Suprapubic skin (tissue), 4 donors: ENCODE measurements at regions not wholly inside any gene's neighbourhood (a gene's known extent, or its start where the extent isn't known, plus 50 kb on each side); places are given as distances from the start of the nearest gene placed in this dataset.

Source experiments
- DNase-seq, 2 donors: peaks; one replicate each; pipeline ENCODE4 v3.0.0-alpha.2; 2019; ENCODE audit warnings: low spot score in 2 of 2
- H3K27ac ChIP-seq: fragments of 200-600 bp; sonication (generic); one replicate; pipeline ENCODE4 v1.5.1; 2019
- H3K27me3 ChIP-seq: fragments of 200-600 bp; sonication (generic); one replicate; pipeline ENCODE4 v1.5.1; 2019
- H3K36me3 ChIP-seq: fragments of 200-600 bp; sonication (generic); one replicate; pipeline ENCODE4 v1.5.1; 2019
- H3K4me1 ChIP-seq: fragments of 200-600 bp; sonication (generic); one replicate; pipeline ENCODE4 v1.5.1; 2019
- H3K4me3 ChIP-seq: fragments of 200-600 bp; sonication (generic); one replicate; pipeline ENCODE4 v1.5.1; 2019; ENCODE audit warnings: mild to moderate bottlenecking
- H3K9me3 ChIP-seq: fragments of 200-600 bp; sonication (generic); one replicate; pipeline ENCODE4 v1.5.1; 2019
- EP300 ChIP-seq: sonication (generic); formaldehyde crosslinking; IDR thresholded peaks from one replicate; pipeline ENCODE4 v1.6.1; 2017; ENCODE audit warnings: antibody characterized with exemption
- POLR2A ChIP-seq, 2 donors: fragments of 450-650 bp; IDR thresholded peaks; one replicate each; pipeline ENCODE4 v1.6.1; 2017; ENCODE audit warnings: antibody characterized with exemption in 2 of 2, mild to moderate bottlenecking in 2 of 2, moderate library complexity in 2 of 2
- POLR2AphosphoS5 ChIP-seq, 3 donors: sonication (generic); formaldehyde crosslinking; IDR thresholded peaks; one replicate each; pipeline ENCODE4 v1.6.1; 2017; ENCODE audit warnings: antibody characterized with exemption in 3 of 3
- WGBS: methylation state at CpG from one replicate; pipeline ENCODE4 v1.1.5; 2018; 5-methylcytosine and 5-hydroxymethylcytosine counted together
- TF ChIP-seq, protein P1 (sequence below), 2 donors: fragments of 200-600 bp in 1 of 2; fragments of 450-650 bp in 1 of 2; sonication (generic) in 1 of 2; IDR thresholded peaks; one replicate each; pipeline ENCODE4 v1.5.1; 2016 to 2019; ENCODE audit warnings: antibody characterized with exemption in 2 of 2, mild to moderate bottlenecking in 1 of 2, moderate library complexity in 1 of 2

DNA sequence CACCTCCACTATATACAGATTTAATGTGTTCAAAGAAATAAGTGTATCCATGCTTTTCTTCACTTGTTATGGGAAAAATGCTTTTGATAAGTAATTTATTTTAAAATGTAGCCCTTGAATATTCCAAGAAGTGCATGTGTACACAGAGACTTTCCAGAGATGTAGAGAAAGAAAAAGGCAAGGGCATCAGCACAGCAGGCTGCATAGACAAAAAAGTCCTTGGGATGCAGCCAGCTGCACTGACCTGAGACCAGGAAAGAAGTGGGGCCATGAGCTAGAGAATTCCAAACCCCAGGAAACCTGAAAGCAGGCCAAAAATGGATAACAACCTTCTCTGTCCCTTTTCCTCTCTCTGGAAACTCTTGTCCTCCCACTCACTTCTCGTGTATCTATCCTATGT is 51.6 kb upstream of the PRDM8 start:
- TF ChIP-seq, protein P1, sequence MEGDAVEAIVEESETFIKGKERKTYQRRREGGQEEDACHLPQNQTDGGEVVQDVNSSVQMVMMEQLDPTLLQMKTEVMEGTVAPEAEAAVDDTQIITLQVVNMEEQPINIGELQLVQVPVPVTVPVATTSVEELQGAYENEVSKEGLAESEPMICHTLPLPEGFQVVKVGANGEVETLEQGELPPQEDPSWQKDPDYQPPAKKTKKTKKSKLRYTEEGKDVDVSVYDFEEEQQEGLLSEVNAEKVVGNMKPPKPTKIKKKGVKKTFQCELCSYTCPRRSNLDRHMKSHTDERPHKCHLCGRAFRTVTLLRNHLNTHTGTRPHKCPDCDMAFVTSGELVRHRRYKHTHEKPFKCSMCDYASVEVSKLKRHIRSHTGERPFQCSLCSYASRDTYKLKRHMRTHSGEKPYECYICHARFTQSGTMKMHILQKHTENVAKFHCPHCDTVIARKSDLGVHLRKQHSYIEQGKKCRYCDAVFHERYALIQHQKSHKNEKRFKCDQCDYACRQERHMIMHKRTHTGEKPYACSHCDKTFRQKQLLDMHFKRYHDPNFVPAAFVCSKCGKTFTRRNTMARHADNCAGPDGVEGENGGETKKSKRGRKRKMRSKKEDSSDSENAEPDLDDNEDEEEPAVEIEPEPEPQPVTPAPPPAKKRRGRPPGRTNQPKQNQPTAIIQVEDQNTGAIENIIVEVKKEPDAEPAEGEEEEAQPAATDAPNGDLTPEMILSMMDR (IDR thresholded peaks at IDR 0.05): no peak
- TF ChIP-seq POLR2AphosphoS5 (IDR thresholded peaks at IDR 0.05) (no peak), EP300 (no peak), POLR2A (IDR thresholded peaks at IDR 0.05) (no peak)
- Histone ChIP-seq H3K4me1 (no peaks in the 10 kb centered on the region), H3K9me3 (no peaks in the 10 kb centered on the region), H3K27ac (no peak overlapping the region), H3K4me3 (no peak overlapping the region), H3K36me3 (no peaks in the 10 kb centered on the region), H3K27me3 (no peaks in the 10 kb centered on the region)
- 86% methylated on average over 1 of the region's 1 CpG for WGBS
- DNase-seq: no peak

GRCh38 chr4:80144676-80145470 is 52.4 kb upstream of the PRDM8 start:
- TF ChIP-seq POLR2A (IDR thresholded peaks at IDR 0.05) (no peak), EP300 (no peak), POLR2AphosphoS5 (IDR thresholded peaks at IDR 0.05) (no peak)
- TF ChIP-seq, protein P1 (IDR thresholded peaks at IDR 0.05): no peak
- no peak for DNase-seq
- H3K4me3 ChIP-seq: no peak overlapping the region
- H3K27me3 ChIP-seq: no peaks in the 10 kb centered on the region
- H3K36me3 ChIP-seq: no peaks in the 10 kb centered on the region
- H3K27ac ChIP-seq: no peak overlapping the region
- no peaks in the 10 kb centered on the region for H3K9me3 ChIP-seq
- H3K4me1 ChIP-seq: no peaks in the 10 kb centered on the region

- WGBS: 87% methylated on average over 1 of the region's 1 CpG
- Histone ChIP-seq H3K4me1 (peaks cover 6% of the 10 kb centered on the region), H3K36me3 (no peaks in the 10 kb centered on the region)
Measured at GRCh38 chr4:80143307-80143679, 54.0 kb upstream of the PRDM8 start.

DNA sequence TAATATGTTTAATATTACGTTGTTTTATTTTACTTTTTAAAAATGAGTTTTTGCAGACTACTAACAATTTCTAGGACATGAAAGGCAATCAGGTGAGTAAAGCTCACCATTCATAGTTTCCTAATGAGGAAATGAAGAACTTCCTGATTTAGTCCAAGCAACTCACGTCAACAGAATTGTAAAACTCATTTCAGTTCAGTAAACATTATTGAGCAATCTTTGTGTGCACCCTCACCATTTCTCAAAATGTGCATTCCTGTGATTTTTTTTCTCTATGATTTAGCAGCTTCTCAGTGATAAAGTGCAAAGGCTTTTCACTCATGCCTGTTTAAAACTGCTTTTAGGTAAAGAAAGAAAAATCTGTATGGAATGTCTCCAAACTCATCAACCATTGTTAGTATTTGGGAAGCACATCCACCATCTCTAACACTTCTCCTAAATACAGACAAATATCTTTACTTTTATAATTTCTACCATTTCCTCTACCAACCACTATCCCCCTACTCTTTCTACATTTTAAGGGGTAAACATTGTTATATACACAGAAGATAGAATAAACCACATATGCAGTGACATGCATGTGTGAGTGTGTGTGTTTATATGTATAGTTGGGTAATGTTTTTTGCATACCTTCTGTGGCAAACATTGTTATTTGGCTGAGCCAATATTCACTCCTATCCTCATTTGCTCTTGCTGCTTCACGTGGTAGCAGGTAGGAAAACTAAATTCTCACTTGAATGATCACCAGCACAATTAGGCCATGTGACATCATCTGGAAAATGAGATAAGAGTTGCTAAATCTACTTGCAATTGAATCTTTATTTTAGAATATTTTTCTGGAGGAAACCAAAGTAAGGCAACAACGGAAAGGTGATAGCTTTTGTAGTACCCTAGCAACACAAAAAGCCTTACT is 54.7 kb upstream of the PRDM8 start:
- Histone ChIP-seq H3K9me3 (no peaks in the 10 kb centered on the region), H3K4me3 (no peak overlapping the region), H3K27ac (no peak overlapping the region), H3K4me1 (peaks cover 6% of the 10 kb centered on the region), H3K27me3 (no peaks in the 10 kb centered on the region), H3K36me3 (no peaks in the 10 kb centered on the region)
- TF ChIP-seq POLR2AphosphoS5 (IDR thresholded peaks at IDR 0.05) (no peak), EP300 (no peak), POLR2A (IDR thresholded peaks at IDR 0.05) (no peak)
- TF ChIP-seq, protein P1 (IDR thresholded peaks at IDR 0.05): no peak
- DNase-seq: no peak
- 80% methylated on average over 4 of the region's 4 CpGs for WGBS

More at GRCh38 chr4:80143307-80143679, 54.0 kb upstream of the PRDM8 start:
- no peak for DNase-seq
- no peaks in the 10 kb centered on the region for H3K27me3 ChIP-seq
- H3K4me3 ChIP-seq: no peak overlapping the region
- no peaks in the 10 kb centered on the region for H3K9me3 ChIP-seq
- H3K27ac ChIP-seq: no peak overlapping the region
- no peak for TF ChIP-seq POLR2A (IDR thresholded peaks at IDR 0.05)
- TF ChIP-seq, protein P1 (IDR thresholded peaks at IDR 0.05): no peak
- TF ChIP-seq POLR2AphosphoS5 (IDR thresholded peaks at IDR 0.05): no peak
- no peak for TF ChIP-seq EP300

DNA sequence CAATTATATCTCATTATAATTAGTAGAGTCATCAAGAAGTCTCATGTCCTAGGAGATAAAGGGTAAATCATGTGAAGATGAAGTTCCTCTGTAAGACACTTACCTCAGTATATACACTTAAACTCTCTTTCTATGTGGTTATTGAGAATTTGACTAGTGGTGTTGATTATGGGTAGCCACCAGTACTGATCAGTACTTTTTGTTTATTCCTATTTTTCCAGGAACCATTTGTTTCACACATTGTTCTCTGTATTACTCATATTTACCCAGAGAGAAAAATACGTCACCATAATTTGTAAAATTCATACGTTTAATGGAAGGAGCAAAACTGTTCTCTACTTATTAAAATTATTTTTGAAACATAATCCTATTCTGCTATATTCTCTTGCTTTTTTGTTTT is 55.8 kb upstream of the PRDM8 start:
- TF ChIP-seq EP300 (no peak), POLR2AphosphoS5 (IDR thresholded peaks at IDR 0.05) (no peak), POLR2A (IDR thresholded peaks at IDR 0.05) (no peak)
- TF ChIP-seq, protein P1 (IDR thresholded peaks at IDR 0.05): no peak
- WGBS: 78% methylated on average over 2 of the region's 2 CpGs
- Histone ChIP-seq H3K4me1 (peaks cover 6% of the 10 kb centered on the region), H3K36me3 (no peaks in the 10 kb centered on the region), H3K27me3 (no peaks in the 10 kb centered on the region), H3K9me3 (no peaks in the 10 kb centered on the region), H3K4me3 (no peak overlapping the region), H3K27ac (no peak overlapping the region)
- DNase-seq: no peak
